CD4-positive, CD25-positive, alpha-beta regulatory T cell (primary cell): ENCODE measurements at regions not wholly inside any gene's neighbourhood (a gene's known extent, or its start where the extent isn't known, plus 50 kb on each side); places are given as distances from the start of the nearest gene placed in this dataset.
"Not testable (repeated sequence)": the region's sequence is repeated elsewhere in the genome, so short reads cannot be mapped to it uniquely, and the experiment has no call there.

Experiments used
- ATAC-seq, 2 donors: fragments of 150-1000 bp; cut with Tn5 transposase; one replicate each; pipeline ENCODE4 v1.10.0; 2021; ENCODE audit warnings: low read depth in 2 of 2, moderate number of reproducible peaks in 2 of 2, moderate library complexity in 1 of 2
- DNase-seq, 3 donors: peaks; one replicate each; pipeline versions ENCODE4 v3.0.0 to v3.0.0-alpha.2; 2012 to 2022; ENCODE audit warnings: mixed read lengths in 1 of 3
- H3K27ac ChIP-seq: one replicate; pipeline ENCODE4 v1.7.0; 2013; ENCODE audit warnings: mild to moderate bottlenecking, low read length; ENCODE audit not compliant: insufficient read depth, poor library complexity, severe bottlenecking
- H3K27me3 ChIP-seq: one replicate; pipeline ENCODE4 v1.7.0; 2013; ENCODE audit warnings: low read length; ENCODE audit not compliant: control insufficient read depth, insufficient read depth
- H3K36me3 ChIP-seq: one replicate; pipeline ENCODE4 v1.7.0; 2013; ENCODE audit warnings: mild to moderate bottlenecking, low read length, moderate library complexity; ENCODE audit not compliant: control insufficient read depth, insufficient read depth
- H3K4me1 ChIP-seq: 2 replicates; pipeline ENCODE4 v1.7.0; 2013; ENCODE audit warnings: mild to moderate bottlenecking, low read length; ENCODE audit not compliant: insufficient read depth, control insufficient read depth, poor library complexity, severe bottlenecking
- H3K4me3 ChIP-seq: one replicate; pipeline ENCODE4 v1.7.0; 2013; ENCODE audit warnings: low read depth, mild to moderate bottlenecking, low read length, moderate library complexity
- H3K9me3 ChIP-seq, 2 experiments: 1 replicate in 1 of 2; 2 replicates in 1 of 2; pipeline ENCODE4 v1.7.0; 2013; ENCODE audit warnings: low read length in 2 of 2, mild to moderate bottlenecking in 1 of 2, moderate library complexity in 1 of 2; ENCODE audit not compliant: control insufficient read depth in 2 of 2
- H3K27ac Mint-ChIP-seq, 3 donors: one replicate each; pipeline ENCODE4 v1.8.0; 2020 to 2022; ENCODE audit warnings: mild to moderate bottlenecking in 3 of 3, mixed read lengths in 3 of 3, moderate library complexity in 2 of 3
- H3K27me3 Mint-ChIP-seq: one replicate; pipeline ENCODE4 v1.8.0; 2022; ENCODE audit warnings: mild to moderate bottlenecking, mixed read lengths
- H3K36me3 Mint-ChIP-seq: one replicate; pipeline ENCODE4 v1.8.0; 2020; ENCODE audit warnings: mixed read lengths
- H3K4me1 Mint-ChIP-seq, 4 donors: one replicate each; pipeline ENCODE4 v1.8.0; 2020 to 2022; ENCODE audit warnings: mixed read lengths in 4 of 4, mild to moderate bottlenecking in 1 of 4
- H3K4me3 Mint-ChIP-seq, 4 donors: one replicate each; pipeline ENCODE4 v1.8.0; 2020 to 2022; ENCODE audit warnings: mild to moderate bottlenecking in 4 of 4, mixed read lengths in 4 of 4, moderate library complexity in 3 of 4
- H3K9me3 Mint-ChIP-seq, 7 donors: one replicate each; pipeline ENCODE4 v1.8.0; 2020 to 2022; ENCODE audit warnings: mixed read lengths in 7 of 7, mild to moderate bottlenecking in 3 of 7, moderate library complexity in 2 of 7

GRCh38 chr17:20855910-20856470 lies 186.8 kb downstream of the USP22 start:
- DNase-seq, H3K27ac Mint-ChIP-seq, H3K27ac ChIP-seq, H3K36me3 Mint-ChIP-seq, H3K4me3 ChIP-seq, H3K27me3 Mint-ChIP-seq, H3K27me3 ChIP-seq, H3K4me1 ChIP-seq, H3K36me3 ChIP-seq, H3K9me3 Mint-ChIP-seq, ATAC-seq, H3K4me3 Mint-ChIP-seq, H3K9me3 ChIP-seq: not testable (repeated sequence)
- peaks cover 0 to 16% (median 2%) of the 10 kb centered on the region in 4 donors for H3K4me1 Mint-ChIP-seq

GRCh38 chr17:20866444-20867209 lies 176.2 kb downstream of the USP22 start:
- not testable (repeated sequence) for ATAC-seq, H3K4me1 Mint-ChIP-seq, H3K36me3 Mint-ChIP-seq

GRCh38 chr17:20867436-20867937 lies 175.3 kb downstream of the USP22 start:
- H3K4me1 Mint-ChIP-seq, ATAC-seq, H3K36me3 ChIP-seq, H3K4me3 ChIP-seq, DNase-seq, H3K36me3 Mint-ChIP-seq, H3K9me3 ChIP-seq, H3K27ac Mint-ChIP-seq, H3K27me3 ChIP-seq, H3K27ac ChIP-seq, H3K4me3 Mint-ChIP-seq, H3K4me1 ChIP-seq, H3K9me3 Mint-ChIP-seq: not testable (repeated sequence)
- peaks cover 10% of the 10 kb centered on the region for H3K27me3 Mint-ChIP-seq

More at GRCh38 chr17:20866444-20867209, 176.2 kb downstream of the USP22 start:
- not testable (repeated sequence) for H3K9me3 ChIP-seq, H3K4me3 ChIP-seq, H3K27ac Mint-ChIP-seq, H3K27me3 Mint-ChIP-seq, H3K4me3 Mint-ChIP-seq, H3K27ac ChIP-seq, H3K9me3 Mint-ChIP-seq, H3K36me3 ChIP-seq, H3K4me1 ChIP-seq, H3K27me3 ChIP-seq, DNase-seq

- H3K27ac Mint-ChIP-seq, H3K4me1 Mint-ChIP-seq, H3K36me3 ChIP-seq, H3K36me3 Mint-ChIP-seq, H3K27me3 ChIP-seq, H3K27ac ChIP-seq, H3K4me3 ChIP-seq, DNase-seq, H3K9me3 Mint-ChIP-seq, H3K9me3 ChIP-seq, ATAC-seq, H3K4me3 Mint-ChIP-seq, H3K4me1 ChIP-seq: not testable (repeated sequence)
- peaks cover 11% of the 10 kb centered on the region for H3K27me3 Mint-ChIP-seq
These were observed 174.7 kb downstream of the USP22 start for GRCh38 chr17:20867938-20868661.

GRCh38 chr17:20868662-20869007 lies 174.2 kb downstream of the USP22 start:
- ATAC-seq, H3K4me3 Mint-ChIP-seq, H3K36me3 ChIP-seq, H3K4me3 ChIP-seq, H3K4me1 Mint-ChIP-seq, H3K4me1 ChIP-seq, H3K9me3 ChIP-seq, DNase-seq, H3K27ac Mint-ChIP-seq, H3K9me3 Mint-ChIP-seq, H3K27ac ChIP-seq, H3K36me3 Mint-ChIP-seq, H3K27me3 ChIP-seq: not testable (repeated sequence)
- peaks cover 11% of the 10 kb centered on the region for H3K27me3 Mint-ChIP-seq

GRCh38 chr17:20873173-20873572 lies 169.6 kb downstream of the USP22 start:
- H3K4me1 Mint-ChIP-seq, H3K9me3 ChIP-seq, H3K36me3 Mint-ChIP-seq, ATAC-seq, H3K9me3 Mint-ChIP-seq, H3K27ac ChIP-seq, H3K4me1 ChIP-seq, DNase-seq, H3K27ac Mint-ChIP-seq, H3K36me3 ChIP-seq, H3K27me3 ChIP-seq, H3K4me3 Mint-ChIP-seq, H3K4me3 ChIP-seq: not testable (repeated sequence)
- H3K27me3 Mint-ChIP-seq, result peaks cover 35% of the 10 kb centered on the region

- not testable (repeated sequence) for H3K9me3 Mint-ChIP-seq
These were observed 169.0 kb downstream of the USP22 start for GRCh38 chr17:20873688-20874328.

More at GRCh38 chr17:20873688-20874328, 169.0 kb downstream of the USP22 start:
- not testable (repeated sequence) for H3K36me3 Mint-ChIP-seq, ATAC-seq, H3K27me3 ChIP-seq, H3K36me3 ChIP-seq, H3K9me3 ChIP-seq, H3K4me3 Mint-ChIP-seq, H3K27ac ChIP-seq, DNase-seq, H3K4me1 ChIP-seq, H3K27ac Mint-ChIP-seq, H3K4me1 Mint-ChIP-seq, H3K4me3 ChIP-seq
- peaks cover 40% of the 10 kb centered on the region for H3K27me3 Mint-ChIP-seq
